CD4-positive, alpha-beta T cell treated with Interleukin-1 beta for 1 hour (primary cell): ENCODE measurements at regions not wholly inside any gene's neighbourhood (a gene's known extent, or its start where the extent isn't known, plus 50 kb on each side); places are given as distances from the start of the nearest gene placed in this dataset.
"Not testable (repeated sequence)": the region's sequence is repeated elsewhere in the genome, so short reads cannot be mapped to it uniquely, and the experiment has no call there.

Experiments
- DNase-seq, 2 donors: peaks; one replicate each; pipeline ENCODE4 v3.0.0-alpha.2; 2020 to 2022

DNA sequence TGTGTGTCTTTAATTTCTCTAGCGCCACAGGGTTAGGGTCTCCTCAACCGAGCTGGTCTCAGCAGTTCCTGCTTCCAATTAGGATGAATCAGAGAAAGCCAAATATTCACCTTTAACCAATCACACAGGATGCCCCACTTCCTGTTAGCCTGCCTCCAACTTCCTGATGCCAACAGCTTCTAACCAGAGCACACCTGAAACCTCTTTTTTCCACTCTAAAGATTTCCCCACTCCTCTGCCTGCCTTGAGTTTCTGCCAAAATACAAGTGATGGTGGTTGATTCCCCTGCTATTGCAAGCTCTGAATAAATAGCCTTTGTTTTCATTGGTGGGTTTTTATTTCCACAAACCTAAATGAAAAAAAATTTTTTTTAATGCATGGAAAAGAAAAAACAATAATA lies 144.7 kb upstream of the UST start:
- DNase-seq: no peak

DNA sequence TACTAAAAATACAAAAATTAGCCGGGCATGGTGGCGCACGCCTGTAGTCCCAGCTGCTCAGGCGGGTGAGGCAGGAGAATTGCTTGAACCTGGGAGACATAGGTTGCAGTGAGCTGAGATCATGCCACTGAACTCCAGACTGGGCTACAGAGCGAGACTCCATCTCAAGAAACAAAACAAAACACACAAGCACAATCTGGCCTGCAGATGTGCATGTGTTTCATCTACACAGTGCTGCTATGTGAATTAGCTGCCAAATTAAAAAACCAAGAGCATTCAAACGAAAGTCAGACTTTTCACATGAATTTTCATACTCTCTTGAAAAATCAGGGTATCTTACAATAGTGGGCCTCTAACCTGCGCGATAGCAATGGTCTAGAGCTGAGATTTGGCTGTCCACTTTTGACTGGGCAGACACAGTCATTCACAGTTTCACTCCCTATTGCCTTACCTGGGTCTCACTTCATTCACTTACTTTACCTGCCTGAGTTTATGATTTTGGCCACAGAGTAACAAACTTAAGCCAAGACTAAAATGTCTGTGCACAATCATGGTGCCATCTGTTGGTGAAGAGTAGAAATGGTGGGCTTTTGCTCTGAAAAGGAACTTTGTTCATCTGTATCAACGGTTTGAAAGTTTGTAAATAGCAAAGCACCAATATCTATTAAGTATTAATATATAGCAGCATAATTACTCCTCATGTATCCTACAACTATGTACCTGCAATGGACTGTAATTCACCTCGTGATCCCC lies 138.5 kb upstream of the UST start:
- DNase-seq: no peak

DNA sequence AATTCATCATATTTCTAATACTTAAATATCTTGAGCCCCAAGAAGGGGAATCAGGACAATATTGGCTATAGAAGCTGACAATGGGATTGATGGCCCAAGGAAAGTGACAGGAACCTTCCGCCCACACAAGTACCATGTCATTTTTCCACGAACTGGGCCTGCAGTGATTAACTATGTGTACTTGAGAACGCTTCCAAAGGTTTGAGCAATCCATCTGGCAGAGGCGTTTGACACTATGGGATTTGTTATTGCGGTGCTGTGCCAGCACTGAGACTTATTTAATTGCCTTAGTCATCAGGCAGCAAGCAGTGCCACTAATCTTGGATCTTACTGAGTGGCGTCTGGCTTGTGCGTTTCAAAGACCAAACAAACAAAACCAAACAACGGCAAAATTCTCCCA lies 135.6 kb upstream of the UST start:
- no peak for DNase-seq

DNA sequence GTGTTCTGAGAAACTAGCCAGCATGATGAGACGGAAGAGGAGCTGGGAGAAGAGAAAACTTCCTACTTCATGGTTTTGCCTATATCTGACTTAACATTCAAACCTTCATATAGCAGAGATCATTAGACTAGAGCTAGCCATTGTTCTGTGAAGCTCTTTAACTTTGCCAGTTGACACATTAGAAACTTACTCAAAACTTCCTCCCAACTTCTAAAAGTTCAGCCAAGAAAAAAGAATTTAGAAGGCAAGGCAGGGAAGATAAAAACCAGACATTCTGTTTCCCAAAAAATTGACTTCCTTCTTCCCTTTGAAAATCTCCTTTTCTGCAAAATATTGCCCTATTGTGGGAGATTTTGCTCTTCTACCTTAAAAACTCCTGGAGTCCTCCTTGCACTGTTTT lies 134.8 kb upstream of the UST start:
- no peak for DNase-seq

DNA sequence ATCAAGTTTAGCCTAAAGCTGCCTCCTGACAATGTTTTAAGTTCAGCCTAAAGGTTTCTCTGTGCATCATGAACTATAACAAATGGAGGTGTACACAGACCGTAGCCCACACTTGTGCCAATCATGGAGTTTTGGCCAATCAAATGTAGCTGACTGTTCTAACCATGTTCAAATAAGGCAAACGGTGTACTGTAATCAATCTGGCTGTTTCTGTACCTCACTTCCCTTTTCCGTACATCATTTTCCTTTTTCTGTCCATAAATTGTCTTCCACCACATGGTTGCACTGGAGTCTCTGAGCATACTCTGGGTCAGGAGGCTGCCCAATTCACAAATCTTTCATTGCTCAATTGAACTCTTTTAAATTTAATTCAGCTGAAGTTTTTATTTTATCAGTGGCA lies 132.2 kb upstream of the UST start:
- no peak for DNase-seq

- no peak for DNase-seq
Observed at GRCh38 chr6:148616841-148617240, 130.0 kb upstream of the UST start.

- DNase-seq: no peak
Observed at GRCh38 chr6:148617530-148617929, 129.3 kb upstream of the UST start.

GRCh38 chr6:148619891-148620290 lies 126.9 kb upstream of the UST start:
- no peak for DNase-seq

GRCh38 chr6:148620579-148621298 lies 126.1 kb upstream of the UST start:
- DNase-seq: no peak

DNA sequence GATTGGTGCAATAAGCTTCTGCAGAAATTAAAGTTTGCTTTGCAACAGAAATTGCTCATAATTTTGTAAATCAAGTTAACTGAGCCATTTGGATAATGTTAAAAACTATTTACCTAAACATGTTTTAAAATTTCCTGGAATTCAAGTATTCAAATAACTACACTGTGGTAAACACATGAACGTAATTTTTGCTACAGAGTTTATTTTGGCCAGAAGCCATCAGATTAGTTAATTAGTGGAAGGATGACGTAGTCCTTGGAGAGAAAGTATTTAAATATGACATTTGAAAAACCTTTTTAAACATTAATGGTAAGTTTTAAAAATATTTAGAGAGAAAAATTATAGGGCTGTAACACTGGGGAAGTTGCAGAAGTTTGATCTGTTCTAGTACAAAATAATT lies 121.2 kb upstream of the UST start:
- no peak for DNase-seq

- no peak for DNase-seq
Observed at GRCh38 chr6:148628251-148628650, 118.6 kb upstream of the UST start.

DNA sequence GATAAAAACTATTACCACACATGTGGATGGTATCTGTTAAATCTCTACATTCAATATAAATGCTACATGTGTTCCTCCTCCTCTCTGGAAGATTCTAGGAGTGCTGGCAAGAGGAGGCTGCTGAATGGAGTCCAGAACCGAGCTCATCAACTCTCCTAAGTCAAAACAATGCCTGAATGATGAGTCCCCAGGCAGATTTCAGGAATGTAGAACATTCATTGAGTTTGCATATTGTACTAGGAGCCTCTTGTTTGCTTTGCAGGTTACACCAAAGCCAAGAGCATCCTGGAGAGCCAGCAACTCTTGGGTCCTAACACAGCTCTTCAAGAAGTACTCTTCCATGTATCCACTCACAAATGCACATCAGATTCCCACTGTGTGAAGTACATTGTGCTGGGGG lies 117.6 kb upstream of the UST start:
- DNase-seq: no peak

DNA sequence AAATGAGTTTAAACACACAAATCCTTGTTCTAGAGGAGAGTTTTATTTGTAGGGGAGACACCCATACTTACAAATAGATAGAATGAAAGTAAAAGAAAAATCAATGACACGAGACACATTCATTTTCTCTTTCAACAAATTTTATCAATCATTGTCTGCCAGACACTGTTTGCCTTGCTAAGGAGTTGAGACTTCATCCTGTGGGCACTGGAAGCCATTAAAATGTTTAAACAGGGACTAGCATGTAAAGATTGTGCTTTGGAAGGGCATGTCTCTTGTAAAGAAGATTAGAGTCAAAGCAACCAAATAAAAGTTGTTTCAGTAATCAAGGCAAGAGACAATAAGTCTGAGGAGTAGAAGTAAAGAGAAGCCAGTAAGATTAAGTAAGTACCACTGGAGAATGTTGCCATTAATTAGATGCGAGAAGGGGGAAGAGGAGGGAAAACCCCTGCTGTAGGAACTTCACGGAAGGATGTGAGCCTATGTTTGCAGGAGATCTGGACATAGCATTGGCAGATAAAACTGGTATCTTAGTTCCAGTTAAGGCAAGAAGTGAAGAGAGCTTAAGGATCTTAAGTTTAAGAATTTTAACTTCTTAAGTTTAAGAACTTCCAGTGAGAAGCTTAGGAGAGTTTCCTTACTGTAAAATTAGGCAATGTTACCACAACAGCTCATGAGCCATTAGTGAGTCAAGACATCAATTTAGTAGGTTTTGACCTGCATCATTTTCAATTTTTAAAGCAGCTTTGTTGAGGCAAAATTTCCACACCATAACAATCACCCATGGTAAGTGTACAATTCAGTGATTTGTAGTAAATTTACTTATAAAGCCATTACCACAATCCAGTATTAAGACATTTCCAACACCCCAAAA lies 117.0 kb upstream of the UST start:
- no peak for DNase-seq

DNA sequence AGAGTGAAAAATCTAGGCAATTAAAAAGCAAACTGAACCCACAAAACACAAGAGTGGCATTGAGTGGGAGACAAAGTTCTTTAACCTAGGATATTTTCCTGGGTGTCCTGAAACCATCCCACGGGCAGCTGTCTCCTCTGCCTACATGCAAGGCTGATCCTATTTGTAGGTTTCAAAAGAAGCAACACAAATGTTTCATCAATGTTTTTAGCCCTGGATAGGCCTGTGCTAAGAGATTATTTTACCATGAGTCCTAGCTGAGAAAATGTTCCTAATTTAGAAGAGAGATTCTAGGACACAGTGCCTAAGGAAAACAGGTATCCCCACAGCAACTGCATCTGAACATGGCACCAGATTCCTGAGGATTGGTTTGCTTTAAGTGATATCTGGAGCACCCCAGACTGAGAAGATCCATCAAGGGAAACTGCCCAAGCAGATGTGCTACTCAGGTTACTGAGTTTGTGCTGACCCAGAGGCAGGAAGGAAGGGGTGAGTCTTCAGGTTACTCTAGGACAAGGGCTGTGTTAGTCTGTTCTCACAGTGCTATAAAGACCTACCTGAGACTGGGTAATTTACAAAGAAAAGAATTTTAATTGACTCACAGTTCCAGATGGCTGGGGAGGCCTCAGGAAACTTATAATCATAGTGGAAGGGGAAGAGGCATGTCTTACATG lies 111.6 kb upstream of the UST start:
- DNase-seq: no peak

GRCh38 chr6:148641836-148642235 lies 105.0 kb upstream of the UST start:
- DNase-seq: not testable (repeated sequence)

- not testable (repeated sequence) for DNase-seq
Observed at GRCh38 chr6:148643208-148643607, 103.6 kb upstream of the UST start.

GRCh38 chr6:148645049-148645448 lies 101.8 kb upstream of the UST start:
- not testable (repeated sequence) for DNase-seq

DNA sequence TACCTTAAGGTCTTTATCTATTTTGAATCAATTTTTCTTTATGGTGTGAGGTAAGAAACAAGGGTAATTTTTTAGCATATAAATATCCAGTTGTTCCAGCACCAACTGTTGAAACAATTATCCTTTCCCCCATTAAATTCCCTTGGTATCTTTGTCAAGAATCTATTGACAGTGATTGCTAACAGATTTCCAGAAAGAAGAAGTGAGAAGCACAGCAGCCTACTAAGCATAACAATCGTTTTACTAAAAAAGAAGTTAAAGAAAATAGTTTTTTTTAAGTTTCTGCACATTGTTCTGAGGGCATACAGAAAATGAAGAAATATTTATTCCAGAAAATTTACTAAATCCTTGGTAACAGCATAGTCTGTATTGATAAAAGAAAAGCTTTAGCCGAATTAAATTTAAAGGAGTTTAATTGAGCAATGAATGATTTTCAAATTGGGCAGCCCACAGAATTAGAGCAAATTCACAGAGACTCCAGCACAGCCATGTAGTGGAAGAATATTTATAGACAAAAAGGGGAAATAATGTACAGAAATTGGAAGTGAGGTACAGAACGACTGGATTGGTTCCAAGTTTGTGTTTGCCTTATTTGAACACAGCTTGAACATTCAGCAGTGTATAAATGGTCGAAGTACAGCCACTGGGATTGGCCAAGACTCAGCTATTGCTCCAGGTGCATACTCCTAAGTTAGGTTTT lies 97.9 kb upstream of the UST start:
- DNase-seq: no peak

GRCh38 chr6:148649454-148649963 lies 97.3 kb upstream of the UST start:
- no peak for DNase-seq

GRCh38 chr6:148650941-148651505 lies 95.8 kb upstream of the UST start:
- DNase-seq: no peak

GRCh38 chr6:148652205-148652604 lies 94.6 kb upstream of the UST start:
- DNase-seq: no peak
